H1 (cell line): ENCODE measurements at regions not wholly inside any gene's neighbourhood (a gene's known extent, or its start where the extent isn't known, plus 50 kb on each side); places are given as distances from the start of the nearest gene placed in this dataset.

Experiments
- CHD1 ChIP-seq: IDR thresholded peaks from 2 replicates; pipeline ENCODE4 v1.6.1; 2012; ENCODE audit warnings: low read depth, low read length, improper control_type of control experiment
- FOSL1 ChIP-seq: IDR thresholded peaks from 2 replicates; pipeline ENCODE4 v1.6.1; 2011; ENCODE audit warnings: mild to moderate bottlenecking, low read depth, low read length, moderate library complexity; ENCODE audit not compliant: insufficient read depth
- GABPA ChIP-seq: IDR thresholded peaks from 2 replicates; pipeline ENCODE4 v1.6.1; 2011; ENCODE audit warnings: mild to moderate bottlenecking, low read length, moderate library complexity, borderline replicate concordance; ENCODE audit not compliant: insufficient read depth
- NANOG ChIP-seq: IDR thresholded peaks from 2 replicates; pipeline ENCODE4 v1.6.1; 2011; ENCODE audit warnings: low read length, low read depth, mild to moderate bottlenecking, inconsistent platforms; ENCODE audit not compliant: insufficient read depth, poor library complexity, severe bottlenecking
- POLR2AphosphoS5 ChIP-seq: IDR thresholded peaks from 2 replicates; pipeline ENCODE4 v1.6.1; 2011; ENCODE audit warnings: low read depth, low read length
- SUZ12 ChIP-seq: fragments of 200-600 bp; sonication (generic); IDR thresholded peaks from 2 replicates; pipeline ENCODE4 v1.6.1; 2012; ENCODE audit warnings: mild to moderate bottlenecking, inconsistent platforms, low read length, moderate library complexity, mixed read lengths
- TEAD4 ChIP-seq: IDR thresholded peaks from 2 replicates; pipeline ENCODE4 v1.6.1; 2012; ENCODE audit warnings: low read depth, low read length, inconsistent platforms, mixed read lengths
- TF ChIP-seq, protein P1 (sequence below): fragments of 300-600 bp; sonication (generic); IDR thresholded peaks from 2 replicates; pipeline ENCODE4 v1.7.1; 2012; ENCODE audit warnings: low read length, moderate library complexity, mild to moderate bottlenecking, inconsistent platforms; ENCODE audit not compliant: insufficient replicate concordance

DNA sequence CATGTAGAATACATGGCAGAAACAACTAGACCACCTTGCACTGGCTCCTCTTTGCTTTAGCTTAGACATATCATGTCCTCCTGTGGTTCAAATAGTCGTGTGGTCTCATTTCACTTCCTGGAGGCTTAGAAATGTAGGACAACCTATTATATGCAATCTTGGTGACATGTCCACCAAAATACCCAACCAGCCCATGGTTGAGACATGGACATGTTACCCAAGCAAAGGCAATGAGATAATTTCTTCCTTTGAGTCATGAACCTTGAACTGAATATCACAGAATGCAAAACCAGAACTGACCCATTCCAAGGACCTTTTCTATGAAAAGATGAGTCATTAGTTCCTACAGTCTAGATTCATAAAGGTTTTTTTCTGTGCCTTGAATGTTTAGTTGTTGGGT is 309.0 kb upstream of the MDFIC2 start (continued):
- TF ChIP-seq, protein P1, sequence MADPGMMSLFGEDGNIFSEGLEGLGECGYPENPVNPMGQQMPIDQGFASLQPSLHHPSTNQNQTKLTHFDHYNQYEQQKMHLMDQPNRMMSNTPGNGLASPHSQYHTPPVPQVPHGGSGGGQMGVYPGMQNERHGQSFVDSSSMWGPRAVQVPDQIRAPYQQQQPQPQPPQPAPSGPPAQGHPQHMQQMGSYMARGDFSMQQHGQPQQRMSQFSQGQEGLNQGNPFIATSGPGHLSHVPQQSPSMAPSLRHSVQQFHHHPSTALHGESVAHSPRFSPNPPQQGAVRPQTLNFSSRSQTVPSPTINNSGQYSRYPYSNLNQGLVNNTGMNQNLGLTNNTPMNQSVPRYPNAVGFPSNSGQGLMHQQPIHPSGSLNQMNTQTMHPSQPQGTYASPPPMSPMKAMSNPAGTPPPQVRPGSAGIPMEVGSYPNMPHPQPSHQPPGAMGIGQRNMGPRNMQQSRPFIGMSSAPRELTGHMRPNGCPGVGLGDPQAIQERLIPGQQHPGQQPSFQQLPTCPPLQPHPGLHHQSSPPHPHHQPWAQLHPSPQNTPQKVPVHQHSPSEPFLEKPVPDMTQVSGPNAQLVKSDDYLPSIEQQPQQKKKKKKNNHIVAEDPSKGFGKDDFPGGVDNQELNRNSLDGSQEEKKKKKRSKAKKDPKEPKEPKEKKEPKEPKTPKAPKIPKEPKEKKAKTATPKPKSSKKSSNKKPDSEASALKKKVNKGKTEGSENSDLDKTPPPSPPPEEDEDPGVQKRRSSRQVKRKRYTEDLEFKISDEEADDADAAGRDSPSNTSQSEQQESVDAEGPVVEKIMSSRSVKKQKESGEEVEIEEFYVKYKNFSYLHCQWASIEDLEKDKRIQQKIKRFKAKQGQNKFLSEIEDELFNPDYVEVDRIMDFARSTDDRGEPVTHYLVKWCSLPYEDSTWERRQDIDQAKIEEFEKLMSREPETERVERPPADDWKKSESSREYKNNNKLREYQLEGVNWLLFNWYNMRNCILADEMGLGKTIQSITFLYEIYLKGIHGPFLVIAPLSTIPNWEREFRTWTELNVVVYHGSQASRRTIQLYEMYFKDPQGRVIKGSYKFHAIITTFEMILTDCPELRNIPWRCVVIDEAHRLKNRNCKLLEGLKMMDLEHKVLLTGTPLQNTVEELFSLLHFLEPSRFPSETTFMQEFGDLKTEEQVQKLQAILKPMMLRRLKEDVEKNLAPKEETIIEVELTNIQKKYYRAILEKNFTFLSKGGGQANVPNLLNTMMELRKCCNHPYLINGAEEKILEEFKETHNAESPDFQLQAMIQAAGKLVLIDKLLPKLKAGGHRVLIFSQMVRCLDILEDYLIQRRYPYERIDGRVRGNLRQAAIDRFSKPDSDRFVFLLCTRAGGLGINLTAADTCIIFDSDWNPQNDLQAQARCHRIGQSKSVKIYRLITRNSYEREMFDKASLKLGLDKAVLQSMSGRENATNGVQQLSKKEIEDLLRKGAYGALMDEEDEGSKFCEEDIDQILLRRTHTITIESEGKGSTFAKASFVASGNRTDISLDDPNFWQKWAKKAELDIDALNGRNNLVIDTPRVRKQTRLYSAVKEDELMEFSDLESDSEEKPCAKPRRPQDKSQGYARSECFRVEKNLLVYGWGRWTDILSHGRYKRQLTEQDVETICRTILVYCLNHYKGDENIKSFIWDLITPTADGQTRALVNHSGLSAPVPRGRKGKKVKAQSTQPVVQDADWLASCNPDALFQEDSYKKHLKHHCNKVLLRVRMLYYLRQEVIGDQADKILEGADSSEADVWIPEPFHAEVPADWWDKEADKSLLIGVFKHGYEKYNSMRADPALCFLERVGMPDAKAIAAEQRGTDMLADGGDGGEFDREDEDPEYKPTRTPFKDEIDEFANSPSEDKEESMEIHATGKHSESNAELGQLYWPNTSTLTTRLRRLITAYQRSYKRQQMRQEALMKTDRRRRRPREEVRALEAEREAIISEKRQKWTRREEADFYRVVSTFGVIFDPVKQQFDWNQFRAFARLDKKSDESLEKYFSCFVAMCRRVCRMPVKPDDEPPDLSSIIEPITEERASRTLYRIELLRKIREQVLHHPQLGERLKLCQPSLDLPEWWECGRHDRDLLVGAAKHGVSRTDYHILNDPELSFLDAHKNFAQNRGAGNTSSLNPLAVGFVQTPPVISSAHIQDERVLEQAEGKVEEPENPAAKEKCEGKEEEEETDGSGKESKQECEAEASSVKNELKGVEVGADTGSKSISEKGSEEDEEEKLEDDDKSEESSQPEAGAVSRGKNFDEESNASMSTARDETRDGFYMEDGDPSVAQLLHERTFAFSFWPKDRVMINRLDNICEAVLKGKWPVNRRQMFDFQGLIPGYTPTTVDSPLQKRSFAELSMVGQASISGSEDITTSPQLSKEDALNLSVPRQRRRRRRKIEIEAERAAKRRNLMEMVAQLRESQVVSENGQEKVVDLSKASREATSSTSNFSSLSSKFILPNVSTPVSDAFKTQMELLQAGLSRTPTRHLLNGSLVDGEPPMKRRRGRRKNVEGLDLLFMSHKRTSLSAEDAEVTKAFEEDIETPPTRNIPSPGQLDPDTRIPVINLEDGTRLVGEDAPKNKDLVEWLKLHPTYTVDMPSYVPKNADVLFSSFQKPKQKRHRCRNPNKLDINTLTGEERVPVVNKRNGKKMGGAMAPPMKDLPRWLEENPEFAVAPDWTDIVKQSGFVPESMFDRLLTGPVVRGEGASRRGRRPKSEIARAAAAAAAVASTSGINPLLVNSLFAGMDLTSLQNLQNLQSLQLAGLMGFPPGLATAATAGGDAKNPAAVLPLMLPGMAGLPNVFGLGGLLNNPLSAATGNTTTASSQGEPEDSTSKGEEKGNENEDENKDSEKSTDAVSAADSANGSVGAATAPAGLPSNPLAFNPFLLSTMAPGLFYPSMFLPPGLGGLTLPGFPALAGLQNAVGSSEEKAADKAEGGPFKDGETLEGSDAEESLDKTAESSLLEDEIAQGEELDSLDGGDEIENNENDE = no peak
- TF ChIP-seq TEAD4 (no peak), GABPA (no peak), FOSL1 (no peak), SUZ12 (no peak), NANOG (no peak), POLR2AphosphoS5 (no peak), CHD1 (no peak)
- TF ChIP-seq, all 59 proteins: peak for 0
